WI38 (cell line): ENCODE measurements at regions not wholly inside any gene's neighbourhood (a gene's known extent, or its start where the extent isn't known, plus 50 kb on each side); places are given as distances from the start of the nearest gene placed in this dataset.

ENCODE experiments used
- H3K4me3 ChIP-seq: 2 replicates; pipeline ENCODE4 v1.5.1; 2011; ENCODE audit warnings: low read depth, mild to moderate bottlenecking, control low read depth, low read length
- TF ChIP-seq, protein P1 (sequence below): IDR thresholded peaks from 2 replicates; pipeline ENCODE4 v1.5.1; 2012; ENCODE audit warnings: low read depth, mild to moderate bottlenecking, control low read depth, low read length

DNA sequence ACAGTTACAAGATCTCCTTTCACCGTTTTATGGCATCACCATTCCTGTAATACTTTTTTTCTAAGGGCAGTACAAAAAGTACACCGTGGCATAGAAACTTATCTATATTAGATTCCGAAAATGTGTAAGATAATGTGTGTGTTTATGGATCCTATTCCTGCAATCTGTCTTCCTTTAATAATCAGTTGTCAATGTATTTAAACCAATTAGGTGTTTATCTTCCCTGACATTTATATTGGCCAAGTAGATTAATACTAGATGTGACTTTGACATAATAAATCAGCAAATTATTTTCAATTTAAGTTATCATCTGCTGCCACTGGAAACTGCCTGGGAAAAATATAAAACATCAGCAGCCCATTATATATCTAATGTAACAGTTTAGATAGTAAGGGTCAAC, 770.3 kb upstream of the ADGRL2 start:
- TF ChIP-seq, protein P1, sequence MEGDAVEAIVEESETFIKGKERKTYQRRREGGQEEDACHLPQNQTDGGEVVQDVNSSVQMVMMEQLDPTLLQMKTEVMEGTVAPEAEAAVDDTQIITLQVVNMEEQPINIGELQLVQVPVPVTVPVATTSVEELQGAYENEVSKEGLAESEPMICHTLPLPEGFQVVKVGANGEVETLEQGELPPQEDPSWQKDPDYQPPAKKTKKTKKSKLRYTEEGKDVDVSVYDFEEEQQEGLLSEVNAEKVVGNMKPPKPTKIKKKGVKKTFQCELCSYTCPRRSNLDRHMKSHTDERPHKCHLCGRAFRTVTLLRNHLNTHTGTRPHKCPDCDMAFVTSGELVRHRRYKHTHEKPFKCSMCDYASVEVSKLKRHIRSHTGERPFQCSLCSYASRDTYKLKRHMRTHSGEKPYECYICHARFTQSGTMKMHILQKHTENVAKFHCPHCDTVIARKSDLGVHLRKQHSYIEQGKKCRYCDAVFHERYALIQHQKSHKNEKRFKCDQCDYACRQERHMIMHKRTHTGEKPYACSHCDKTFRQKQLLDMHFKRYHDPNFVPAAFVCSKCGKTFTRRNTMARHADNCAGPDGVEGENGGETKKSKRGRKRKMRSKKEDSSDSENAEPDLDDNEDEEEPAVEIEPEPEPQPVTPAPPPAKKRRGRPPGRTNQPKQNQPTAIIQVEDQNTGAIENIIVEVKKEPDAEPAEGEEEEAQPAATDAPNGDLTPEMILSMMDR: no peak
- no peak overlapping the region for H3K4me3 ChIP-seq

DNA sequence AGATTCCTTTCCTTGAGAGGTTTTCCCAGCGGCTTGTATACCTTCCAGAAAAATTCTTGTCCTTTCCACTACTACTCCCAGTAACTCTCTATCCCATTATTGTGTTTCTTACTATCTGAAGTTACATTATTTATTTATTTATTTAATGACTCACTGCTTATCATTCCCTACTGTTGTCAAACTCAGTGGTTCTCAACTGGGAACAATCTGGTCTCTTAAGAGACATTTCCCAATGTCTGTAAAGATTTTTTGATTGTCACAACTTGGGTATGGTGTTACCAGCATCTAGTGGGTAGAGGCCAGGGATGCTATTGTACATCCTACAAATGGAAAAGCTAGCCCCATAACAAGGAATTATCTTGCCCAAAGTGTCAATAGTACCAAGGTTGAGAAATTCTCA, 771.5 kb upstream of the ADGRL2 start:
- no peak overlapping the region for H3K4me3 ChIP-seq
- TF ChIP-seq, protein P1: no peak

DNA sequence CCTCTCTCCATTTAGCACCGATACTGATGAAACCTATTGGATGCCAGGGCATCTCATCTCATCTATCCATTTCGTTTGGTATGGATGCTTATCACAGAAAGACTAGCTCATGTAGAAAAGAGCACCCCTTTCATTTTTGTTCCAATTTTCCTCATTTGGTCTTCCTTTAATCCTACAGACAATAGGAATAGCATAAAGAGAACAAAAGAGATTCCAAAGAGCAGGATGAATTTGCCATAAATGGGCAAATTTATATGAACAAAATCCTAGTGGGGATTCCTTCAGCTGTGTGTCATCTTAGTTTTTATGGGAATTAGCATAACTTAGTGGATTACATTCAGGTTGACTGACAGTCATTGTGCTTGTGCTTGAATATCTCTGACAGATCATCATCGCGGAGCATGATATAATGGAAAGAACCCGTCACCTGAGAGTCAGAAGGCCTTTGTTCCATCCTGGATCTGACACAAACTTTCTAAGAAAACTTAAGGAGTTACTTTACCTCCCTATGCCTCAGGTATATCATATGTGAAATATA, 777.5 kb upstream of the ADGRL2 start:
- no peak overlapping the region for H3K4me3 ChIP-seq
- TF ChIP-seq, protein P1: no peak

DNA sequence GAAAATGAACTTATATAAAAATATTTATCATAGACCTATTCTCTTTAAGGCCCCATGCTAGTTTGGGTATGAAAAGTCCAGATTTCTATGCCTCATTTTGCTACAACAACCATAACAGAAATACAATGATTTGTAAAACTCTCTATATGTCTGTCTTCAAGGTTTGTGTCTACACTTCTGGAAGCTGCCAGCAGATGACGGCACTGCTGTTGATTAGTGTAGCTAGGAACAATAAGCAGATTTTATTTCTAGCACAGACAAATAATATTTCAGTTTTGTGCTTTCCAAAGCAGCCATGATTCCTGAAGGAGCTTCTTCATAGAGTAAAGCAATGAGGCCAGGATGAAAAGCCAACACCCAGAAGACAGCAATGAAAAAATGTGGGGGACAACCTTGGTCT, 779.6 kb upstream of the ADGRL2 start:
- TF ChIP-seq, protein P1: no peak
- no peak overlapping the region for H3K4me3 ChIP-seq

DNA sequence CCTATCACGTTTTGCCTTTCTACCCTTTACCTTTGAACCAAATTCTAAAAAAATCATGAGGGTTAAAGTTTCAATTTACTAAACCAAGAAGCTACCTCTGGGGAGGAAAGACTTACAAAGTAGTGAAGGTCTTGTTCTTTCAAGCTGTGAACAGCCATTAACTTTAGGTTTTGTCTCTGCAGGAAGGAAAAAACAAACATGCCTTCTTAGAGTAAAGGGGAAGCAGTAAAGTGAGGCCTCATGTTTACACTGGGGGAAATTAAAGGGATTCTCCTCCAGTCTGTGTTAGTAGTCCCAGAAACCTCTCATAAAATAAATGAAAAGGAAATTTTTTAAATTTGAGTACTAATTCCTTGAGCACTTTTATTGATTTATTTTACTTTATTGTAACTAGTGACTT, 780.2 kb upstream of the ADGRL2 start:
- TF ChIP-seq, protein P1: no peak
- H3K4me3 ChIP-seq: no peak overlapping the region

DNA sequence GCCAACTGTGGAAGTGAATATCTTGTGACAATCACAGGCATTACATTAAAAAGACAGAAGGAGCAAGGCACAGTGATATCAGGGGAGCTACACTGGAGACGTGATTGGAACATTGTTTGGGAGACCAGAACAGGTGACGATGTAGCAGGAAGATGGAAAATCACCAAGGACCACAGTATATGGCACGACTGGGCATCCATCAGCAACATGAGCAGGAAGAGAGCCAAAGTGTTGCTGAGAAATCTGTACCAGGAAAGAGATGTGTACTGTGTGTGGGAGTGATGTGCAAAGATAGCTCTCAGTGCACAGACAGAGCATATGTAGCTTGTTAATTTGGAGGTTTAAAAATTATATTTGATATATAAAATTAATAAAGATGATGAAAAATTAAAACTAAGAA, 790.6 kb upstream of the ADGRL2 start:
- no peak overlapping the region for H3K4me3 ChIP-seq
- TF ChIP-seq, protein P1: no peak

DNA sequence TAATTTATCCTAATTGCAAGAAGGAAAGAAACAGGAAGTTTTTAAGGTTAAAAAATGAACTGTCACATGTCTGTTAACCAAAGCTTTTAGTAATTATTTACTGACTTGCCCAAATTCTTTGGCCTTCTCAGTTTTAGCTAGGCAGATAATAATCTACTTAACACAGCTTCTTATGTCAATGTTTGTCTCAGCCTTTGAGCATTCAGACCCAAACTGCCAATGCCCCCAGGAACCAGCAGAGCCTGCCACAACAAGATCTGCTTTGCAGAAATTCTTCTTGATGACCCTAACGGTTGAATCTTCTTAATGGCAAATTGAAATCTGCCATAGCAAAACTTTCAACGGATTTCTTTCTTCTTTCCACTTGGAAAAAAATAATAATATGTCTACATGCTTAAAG, 792.4 kb upstream of the ADGRL2 start:
- H3K4me3 ChIP-seq: no peak overlapping the region
- TF ChIP-seq, protein P1: no peak
